EH (cell line): ENCODE measurements at regions not wholly inside any gene's neighbourhood (a gene's known extent, or its start where the extent isn't known, plus 50 kb on each side); places are given as distances from the start of the nearest gene placed in this dataset.

Experiments
- DNase-seq: peaks from one replicate; pipeline ENCODE4 v3.0.0-alpha.2; 2015; ENCODE audit warnings: low read depth

GRCh38 chr15:95325763-95326404 is 1004.6 kb upstream of the NR2F2 start:
- peak; percentile 11 for DNase-seq

GRCh38 chr15:95326431-95327182 is 1003.9 kb upstream of the NR2F2 start:
- no peak for DNase-seq

- no peak for DNase-seq
Observed at GRCh38 chr15:95327183-95327525, 1003.3 kb upstream of the NR2F2 start.

- DNase-seq = no peak
Observed at GRCh38 chr15:95327661-95328060, 1002.8 kb upstream of the NR2F2 start.

DNA sequence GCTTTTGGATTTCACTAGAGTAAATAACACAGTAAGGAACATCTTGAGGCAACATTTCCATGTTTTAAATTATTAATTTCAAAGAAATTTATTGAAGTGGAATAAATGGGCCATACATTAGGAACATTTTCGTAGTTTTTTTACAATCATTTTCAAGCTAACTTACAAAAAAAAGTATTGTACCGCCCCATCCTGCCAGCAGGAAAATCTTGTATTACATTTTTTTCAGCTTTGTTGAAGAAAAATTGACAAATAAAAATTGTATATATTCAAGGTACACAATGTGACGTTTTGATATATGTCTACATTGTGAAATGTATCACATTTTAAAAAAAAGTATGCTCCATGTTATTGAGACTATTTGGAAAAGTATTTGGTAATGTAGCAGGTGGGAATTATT is 1001.9 kb upstream of the NR2F2 start:
- no peak for DNase-seq

- no peak for DNase-seq
Observed at GRCh38 chr15:95329362-95329761, 1001.1 kb upstream of the NR2F2 start.

- DNase-seq = no peak
Observed at GRCh38 chr15:95341686-95342085, 988.8 kb upstream of the NR2F2 start.

DNA sequence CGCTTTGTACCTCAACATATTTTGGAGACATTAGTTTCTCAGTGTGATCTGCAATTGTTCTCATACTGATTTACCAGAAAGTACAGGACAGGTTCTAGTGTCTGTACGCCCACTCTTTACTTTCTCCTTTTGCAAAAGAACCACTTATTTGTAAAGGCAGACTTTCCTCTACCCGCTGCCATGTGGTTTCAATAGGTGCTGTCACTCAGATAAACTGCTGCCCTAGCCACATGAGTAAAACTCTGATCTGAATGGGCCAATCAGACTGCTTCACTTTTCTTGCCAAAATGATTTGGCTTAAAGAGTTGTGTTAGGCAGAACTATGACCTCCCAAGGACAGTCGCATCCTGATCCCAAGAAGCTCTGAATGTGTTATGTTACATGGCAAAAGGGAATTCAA is 984.6 kb upstream of the NR2F2 start:
- DNase-seq = no peak

DNA sequence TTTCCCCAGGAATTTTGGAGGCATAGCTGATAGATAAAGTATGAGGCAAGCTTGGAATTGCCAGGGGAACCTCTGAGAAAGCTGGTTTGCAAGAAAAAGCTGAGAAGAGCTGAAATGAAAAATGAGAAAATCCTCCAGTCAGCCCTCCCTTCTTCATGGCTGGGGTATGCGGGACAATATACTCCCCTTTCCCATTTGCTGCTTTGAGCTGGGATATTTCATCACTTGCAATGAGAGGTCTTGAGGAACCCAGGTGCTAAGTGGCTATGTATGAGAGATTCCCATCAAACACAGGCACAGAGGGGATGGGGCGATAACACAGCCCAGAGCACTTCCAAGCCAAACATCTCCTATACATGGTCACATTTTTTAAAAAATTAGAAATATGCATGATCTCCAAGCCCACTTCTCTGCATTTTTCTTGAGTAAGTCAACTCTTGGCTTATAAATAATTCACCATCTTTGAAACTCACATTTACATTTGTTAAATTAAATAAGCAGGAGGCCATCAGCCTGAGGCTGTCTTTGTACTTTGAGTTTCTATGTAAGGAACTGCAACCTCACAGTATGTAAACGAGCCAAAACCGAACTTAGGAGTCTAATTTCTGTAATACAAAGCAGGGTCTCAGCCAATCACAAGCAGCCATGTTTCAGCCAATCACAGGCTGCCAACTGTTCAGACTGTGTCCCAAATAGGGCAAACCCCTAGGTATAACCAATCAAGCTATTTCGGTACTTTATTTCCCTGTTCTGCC is 983.6 kb upstream of the NR2F2 start:
- DNase-seq = peak; percentile 46

DNA sequence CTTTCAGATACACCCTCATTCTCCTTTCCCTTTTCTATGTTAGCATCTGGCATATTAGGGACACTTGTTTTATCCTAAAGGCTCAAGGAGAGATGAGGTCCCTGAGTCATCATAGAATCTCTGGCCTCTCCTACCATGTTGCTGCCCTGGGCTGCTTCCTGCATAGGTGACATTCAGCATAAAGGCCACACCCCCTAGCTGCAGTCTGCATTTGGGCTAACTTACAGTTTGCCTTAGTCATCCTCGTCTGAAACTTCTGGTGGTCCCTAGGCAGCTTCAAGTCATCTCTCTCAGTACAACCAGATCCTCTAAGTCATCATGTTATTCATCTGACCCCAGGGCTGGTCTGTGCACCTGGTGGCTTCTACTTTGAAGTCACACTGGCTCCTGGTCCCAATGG is 982.7 kb upstream of the NR2F2 start:
- no peak for DNase-seq

- no peak for DNase-seq
Observed at GRCh38 chr15:95350908-95351307, 979.6 kb upstream of the NR2F2 start.

GRCh38 chr15:95352631-95353187 is 977.8 kb upstream of the NR2F2 start:
- no peak for DNase-seq

DNA sequence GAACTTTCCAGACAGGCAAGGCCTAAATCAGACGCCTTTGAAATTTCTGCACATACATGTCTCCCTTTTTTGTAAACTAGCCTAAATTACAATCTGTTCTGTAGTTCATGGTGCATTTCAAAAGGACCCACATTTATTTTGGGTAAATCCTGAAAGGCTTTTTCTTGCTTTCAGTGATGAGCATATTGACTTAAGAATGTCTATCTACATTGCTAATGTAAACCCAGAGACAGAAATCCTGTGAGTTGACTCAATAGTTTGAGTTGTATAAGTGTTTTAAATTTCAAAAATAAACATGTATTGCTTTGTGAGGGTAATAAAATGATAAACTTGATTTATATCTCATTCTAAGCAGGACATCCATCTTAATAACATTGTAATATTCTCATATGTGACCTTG is 977.0 kb upstream of the NR2F2 start:
- DNase-seq = no peak

DNA sequence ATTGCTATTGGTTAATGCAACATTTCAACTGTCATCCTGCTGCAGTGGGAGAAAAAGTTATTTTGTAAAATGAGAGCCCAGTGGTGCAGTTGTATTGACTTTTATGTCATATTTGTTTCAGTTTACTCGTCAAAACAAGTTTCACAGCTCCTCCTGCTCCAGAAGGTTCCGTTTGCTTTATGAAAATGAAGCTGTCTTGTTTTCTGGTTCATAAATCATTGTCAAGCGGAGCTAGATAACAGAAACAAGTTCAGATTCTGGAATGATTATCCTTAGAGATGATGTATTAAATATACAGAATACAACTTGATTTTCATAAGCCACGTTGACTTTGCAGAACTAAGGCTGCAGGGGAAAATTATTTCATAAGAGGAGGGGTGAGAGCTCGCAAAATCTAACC is 970.5 kb upstream of the NR2F2 start:
- no peak for DNase-seq

DNA sequence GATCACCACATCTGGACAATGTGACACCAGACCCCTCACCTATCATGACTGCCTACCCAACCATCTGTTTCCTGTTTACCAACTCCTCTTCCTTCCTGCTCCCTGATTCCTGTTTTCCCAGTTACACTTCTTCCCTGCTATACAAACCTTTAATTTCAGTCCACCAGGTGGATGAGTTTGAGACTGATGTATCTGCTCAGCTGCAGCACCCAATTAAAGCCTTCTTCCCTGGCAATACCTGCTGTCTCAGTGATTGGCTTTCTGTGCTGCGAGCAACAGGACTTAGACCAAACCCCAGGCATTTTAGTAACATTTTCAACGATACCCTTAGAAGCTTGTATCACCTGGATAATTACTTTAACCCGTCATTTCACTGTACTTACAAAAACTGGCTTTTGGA is 968.2 kb upstream of the NR2F2 start:
- no peak for DNase-seq

DNA sequence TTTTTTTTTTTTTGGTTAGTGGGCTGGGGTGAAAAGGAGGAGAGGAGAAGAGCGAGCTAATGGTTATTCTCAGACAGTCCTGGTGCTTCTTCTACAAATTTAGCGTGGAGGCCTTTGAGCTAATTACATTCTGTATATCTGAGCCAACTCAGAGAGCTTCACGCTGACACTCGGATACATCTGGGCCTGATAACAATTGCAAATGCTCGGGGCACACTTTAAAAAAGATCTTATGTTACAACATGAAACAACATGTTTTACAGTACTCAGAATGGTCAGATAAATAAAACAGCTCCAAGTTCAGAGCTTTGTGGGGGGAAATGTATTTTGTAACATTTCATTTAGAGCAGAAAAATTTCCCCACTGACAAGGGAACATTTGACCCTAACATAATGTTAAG is 966.9 kb upstream of the NR2F2 start:
- DNase-seq = no peak

DNA sequence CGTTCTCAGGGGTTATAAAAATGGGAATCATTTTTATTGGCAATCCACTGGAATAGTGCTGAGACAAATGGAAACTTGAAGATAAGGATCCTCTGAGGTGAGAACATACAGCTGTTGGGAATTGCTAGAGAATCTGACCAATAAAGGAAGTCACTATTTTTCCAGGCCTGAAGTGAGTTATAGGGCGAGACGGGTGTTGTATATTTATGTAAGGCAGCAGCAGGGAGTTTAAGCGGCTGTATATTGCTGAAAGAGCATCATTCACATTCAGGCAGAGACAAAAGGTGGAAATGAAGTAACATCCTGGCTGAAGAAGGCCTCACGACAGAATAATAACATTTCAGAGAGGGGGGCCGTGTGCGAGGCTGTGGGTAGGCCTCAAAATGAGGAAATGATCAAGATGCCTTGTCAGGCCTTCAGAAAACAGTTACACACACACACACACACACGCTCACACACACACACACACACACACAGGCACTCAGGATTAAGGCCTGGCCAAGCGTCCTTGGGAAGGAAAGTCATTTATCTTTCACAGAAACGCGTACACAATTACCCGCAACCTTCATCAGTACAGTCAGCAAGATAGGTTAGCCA is 964.9 kb upstream of the NR2F2 start:
- DNase-seq = no peak

DNA sequence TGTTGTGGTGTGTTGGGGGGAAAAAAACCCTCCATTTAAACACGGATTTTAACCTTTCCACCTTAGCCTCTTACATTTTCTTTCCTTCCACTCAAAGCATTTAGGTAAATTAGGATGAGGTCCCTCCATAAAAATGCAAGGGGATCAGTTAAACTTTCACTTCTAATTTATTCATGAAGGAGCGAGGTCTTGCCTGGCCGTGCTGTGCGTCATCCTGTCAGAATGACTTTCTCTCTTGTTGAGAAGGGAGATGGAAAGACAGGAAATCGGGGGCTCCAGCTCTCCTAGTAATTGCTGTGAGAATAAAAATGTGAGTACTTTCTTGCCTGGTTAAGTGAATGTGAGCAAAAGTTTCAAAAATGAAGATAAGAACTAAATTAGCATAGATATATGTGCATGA is 962.3 kb upstream of the NR2F2 start:
- peak; percentile 50 for DNase-seq

GRCh38 chr15:95368755-95369601 is 961.5 kb upstream of the NR2F2 start:
- DNase-seq = no peak

DNA sequence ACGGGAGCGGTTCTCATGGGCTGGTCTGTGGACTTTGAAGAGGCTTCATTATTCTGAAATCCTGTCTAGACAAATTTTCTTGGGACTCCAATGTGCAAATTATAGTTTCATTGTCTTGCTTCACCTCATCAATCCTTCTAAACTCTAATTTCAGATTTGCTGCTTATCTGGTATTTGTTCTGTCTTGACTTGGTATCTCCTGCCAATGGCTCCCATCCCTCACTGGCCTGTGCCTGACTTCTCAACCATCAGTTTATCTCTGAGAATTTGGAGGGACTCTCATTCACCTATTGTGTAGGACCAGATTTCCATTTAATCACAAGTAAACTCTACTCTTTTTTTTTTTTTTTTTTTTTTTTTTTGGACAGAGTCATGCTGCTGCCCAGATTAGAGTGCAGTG is 960.2 kb upstream of the NR2F2 start:
- DNase-seq = no peak

- peak; percentile 39 for DNase-seq
Observed at GRCh38 chr15:95371664-95372063, 958.8 kb upstream of the NR2F2 start.

DNA sequence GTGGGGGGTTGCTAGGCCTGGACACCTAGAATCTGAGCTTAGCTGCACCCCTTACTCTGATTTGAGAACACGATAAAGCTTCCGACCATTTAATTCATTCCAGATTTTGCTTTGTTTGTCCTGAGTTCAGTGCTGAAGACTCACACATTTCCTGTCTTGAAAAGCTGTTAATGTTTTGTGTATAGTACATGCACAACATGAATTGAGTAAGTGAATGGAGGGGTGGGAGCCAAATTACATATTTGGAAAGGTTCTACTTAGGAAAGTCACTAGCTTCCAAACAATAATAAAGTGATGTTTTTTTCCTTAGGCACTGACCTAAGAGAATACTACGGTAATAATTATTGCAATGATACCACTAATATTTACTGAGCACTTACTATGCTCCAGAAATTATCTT is 955.2 kb upstream of the NR2F2 start:
- peak; percentile 13 for DNase-seq
